Neutrophil (primary cell): ENCODE measurements at regions not wholly inside any gene's neighbourhood (a gene's known extent, or its start where the extent isn't known, plus 50 kb on each side); places are given as distances from the start of the nearest gene placed in this dataset.

ENCODE experiments used
- H3K27ac ChIP-seq: fragments of 200-600 bp; sonication (generic); 2 replicates; pipeline ENCODE4 v1.5.1; 2016; ENCODE audit warnings: mild to moderate bottlenecking, moderate library complexity
- H3K27me3 ChIP-seq: fragments of 200-600 bp; sonication (generic); 2 replicates; pipeline ENCODE4 v1.6.0; 2016; ENCODE audit warnings: mild to moderate bottlenecking
- H3K36me3 ChIP-seq: fragments of 200-600 bp; sonication (generic); 2 replicates; pipeline ENCODE4 v1.5.1; 2017
- H3K4me1 ChIP-seq, 2 experiments: fragments of 200-600 bp in 1 of 2; sonication (generic) in 1 of 2; 1 replicate in 1 of 2; 2 replicates in 1 of 2; pipeline versions ENCODE4 v1.5.1 to v1.6.1; 2013 to 2016; ENCODE audit warnings: low read depth in 1 of 2, low read length in 1 of 2, mild to moderate bottlenecking in 1 of 2, moderate library complexity in 1 of 2; ENCODE audit not compliant: control insufficient read depth in 1 of 2, insufficient read depth in 1 of 2
- H3K4me3 ChIP-seq, 2 experiments: fragments of 200-600 bp in 1 of 2; sonication (generic) in 1 of 2; 1 replicate in 1 of 2; 2 replicates in 1 of 2; pipeline ENCODE4 v1.5.1; 2013 to 2016; ENCODE audit warnings: low read depth in 1 of 2, low read length in 1 of 2, mild to moderate bottlenecking in 1 of 2, moderate library complexity in 1 of 2
- H3K9me3 ChIP-seq: fragments of 200-600 bp; sonication (generic); 2 replicates; pipeline ENCODE4 v1.5.1; 2016
- TF ChIP-seq, protein P1 (sequence below): fragments of 200-600 bp; sonication (generic); IDR thresholded peaks from 2 replicates; pipeline ENCODE4 v1.5.1; 2016; ENCODE audit warnings: antibody characterized with exemption

GRCh38 chr16:9657641-9658040 is 524.6 kb downstream of the GRIN2A start:
- no peaks in the 10 kb centered on the region for H3K27me3 ChIP-seq
- no peaks in the 10 kb centered on the region for H3K9me3 ChIP-seq
- TF ChIP-seq, protein P1, sequence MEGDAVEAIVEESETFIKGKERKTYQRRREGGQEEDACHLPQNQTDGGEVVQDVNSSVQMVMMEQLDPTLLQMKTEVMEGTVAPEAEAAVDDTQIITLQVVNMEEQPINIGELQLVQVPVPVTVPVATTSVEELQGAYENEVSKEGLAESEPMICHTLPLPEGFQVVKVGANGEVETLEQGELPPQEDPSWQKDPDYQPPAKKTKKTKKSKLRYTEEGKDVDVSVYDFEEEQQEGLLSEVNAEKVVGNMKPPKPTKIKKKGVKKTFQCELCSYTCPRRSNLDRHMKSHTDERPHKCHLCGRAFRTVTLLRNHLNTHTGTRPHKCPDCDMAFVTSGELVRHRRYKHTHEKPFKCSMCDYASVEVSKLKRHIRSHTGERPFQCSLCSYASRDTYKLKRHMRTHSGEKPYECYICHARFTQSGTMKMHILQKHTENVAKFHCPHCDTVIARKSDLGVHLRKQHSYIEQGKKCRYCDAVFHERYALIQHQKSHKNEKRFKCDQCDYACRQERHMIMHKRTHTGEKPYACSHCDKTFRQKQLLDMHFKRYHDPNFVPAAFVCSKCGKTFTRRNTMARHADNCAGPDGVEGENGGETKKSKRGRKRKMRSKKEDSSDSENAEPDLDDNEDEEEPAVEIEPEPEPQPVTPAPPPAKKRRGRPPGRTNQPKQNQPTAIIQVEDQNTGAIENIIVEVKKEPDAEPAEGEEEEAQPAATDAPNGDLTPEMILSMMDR: no peak
- no peaks in the 10 kb centered on the region for H3K36me3 ChIP-seq
- H3K4me1 ChIP-seq: no peaks in the 10 kb centered on the region
- H3K4me3 ChIP-seq: no peak overlapping the region
- no peak overlapping the region for H3K27ac ChIP-seq

DNA sequence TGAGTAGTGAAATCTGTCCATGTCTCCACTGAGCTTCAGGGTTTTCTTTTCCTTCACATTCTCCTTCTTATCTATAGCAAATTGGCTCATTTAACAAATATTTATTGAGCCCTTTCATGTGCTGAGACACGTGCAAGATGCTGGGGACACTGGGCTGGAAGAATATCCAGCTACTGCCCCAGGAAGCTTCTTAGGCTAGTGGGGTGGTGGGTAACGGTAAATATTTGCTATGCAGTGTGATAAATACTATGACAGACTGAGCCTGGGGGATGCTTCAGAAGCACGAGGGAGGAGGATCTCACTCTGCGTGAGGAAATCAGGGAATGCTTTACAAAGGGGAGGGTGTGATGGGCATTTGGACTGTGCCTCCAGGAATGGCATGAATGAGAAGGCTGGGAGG is 524.1 kb downstream of the GRIN2A start:
- Histone ChIP-seq H3K9me3 (no peaks in the 10 kb centered on the region), H3K4me1 (no peaks in the 10 kb centered on the region), H3K27me3 (no peaks in the 10 kb centered on the region), H3K36me3 (no peaks in the 10 kb centered on the region), H3K4me3 (no peak overlapping the region), H3K27ac (no peak overlapping the region)
- TF ChIP-seq, protein P1: no peak

DNA sequence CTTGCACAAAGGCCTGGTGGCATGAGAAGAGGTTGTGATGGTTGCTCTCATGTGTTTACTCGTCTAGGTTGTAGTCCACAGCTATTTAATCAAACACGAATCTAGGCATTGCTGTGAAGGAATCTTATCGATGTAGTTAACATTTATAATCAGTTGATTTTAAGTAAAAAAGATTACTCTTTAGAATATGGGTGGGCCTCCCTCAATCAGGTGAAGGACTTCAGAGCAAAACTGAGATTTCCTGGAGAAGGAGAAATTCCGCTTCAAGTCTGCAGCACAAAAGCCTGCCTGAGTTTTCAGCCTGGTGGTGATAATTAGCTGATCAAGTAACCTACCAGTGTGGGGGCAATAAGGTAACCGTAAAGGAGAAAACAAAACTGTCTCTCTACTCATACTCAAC is 523.6 kb downstream of the GRIN2A start:
- Histone ChIP-seq H3K4me1 (no peaks in the 10 kb centered on the region), H3K9me3 (no peaks in the 10 kb centered on the region), H3K36me3 (no peaks in the 10 kb centered on the region), H3K27me3 (no peaks in the 10 kb centered on the region), H3K4me3 (no peak overlapping the region), H3K27ac (no peak overlapping the region)
- TF ChIP-seq, protein P1: no peak

- no peaks in the 10 kb centered on the region for H3K9me3 ChIP-seq
- no peaks in the 10 kb centered on the region for H3K27me3 ChIP-seq
- no peaks in the 10 kb centered on the region for H3K36me3 ChIP-seq
- H3K27ac ChIP-seq: no peak overlapping the region
- no peaks in the 10 kb centered on the region for H3K4me1 ChIP-seq
- no peak overlapping the region for H3K4me3 ChIP-seq
- TF ChIP-seq, protein P1: no peak
Measured at GRCh38 chr16:9660898-9661297, 521.3 kb downstream of the GRIN2A start.

DNA sequence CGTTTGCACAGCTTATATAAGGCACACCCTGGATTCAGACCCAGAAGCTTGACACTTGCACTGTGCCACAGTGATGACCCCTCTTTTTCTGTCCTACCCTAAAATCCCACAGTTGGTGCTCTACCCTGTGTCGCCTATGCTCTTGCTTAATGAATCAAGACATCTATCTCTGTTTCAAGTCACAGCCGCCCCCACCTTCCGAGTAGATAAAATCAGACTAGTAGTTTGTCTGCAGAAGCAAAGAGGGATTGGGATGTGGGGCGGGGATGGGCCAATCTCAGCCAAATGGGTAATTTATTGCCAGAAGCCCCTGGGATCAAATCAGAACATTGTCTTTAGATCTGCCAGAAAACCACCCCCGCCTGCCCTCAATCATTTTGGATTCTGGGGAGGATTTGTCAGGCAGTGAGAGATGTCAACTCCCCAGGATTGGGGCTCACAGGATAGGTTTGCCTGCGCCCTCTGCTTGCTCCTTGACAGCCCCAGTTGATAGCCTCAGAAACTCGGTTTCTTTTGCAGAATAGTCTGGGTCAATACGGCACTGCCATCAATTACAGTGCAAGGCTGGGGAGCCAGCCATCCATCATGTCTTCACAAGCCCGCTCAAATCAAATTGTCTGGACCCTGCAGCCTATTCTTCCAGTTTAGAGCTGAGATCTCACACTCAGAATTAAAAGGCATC is 520.8 kb downstream of the GRIN2A start:
- H3K9me3 ChIP-seq: no peaks in the 10 kb centered on the region
- TF ChIP-seq, protein P1: no peak
- H3K27me3 ChIP-seq: no peaks in the 10 kb centered on the region
- H3K4me3 ChIP-seq: no peak overlapping the region
- no peaks in the 10 kb centered on the region for H3K4me1 ChIP-seq
- H3K36me3 ChIP-seq: no peaks in the 10 kb centered on the region
- H3K27ac ChIP-seq: no peak overlapping the region
